ENCODE measurements at regions not wholly inside any gene's neighbourhood (a gene's known extent, or its start where the extent isn't known, plus 50 kb on each side); places are given as distances from the start of the nearest gene placed in this dataset.

DNA sequence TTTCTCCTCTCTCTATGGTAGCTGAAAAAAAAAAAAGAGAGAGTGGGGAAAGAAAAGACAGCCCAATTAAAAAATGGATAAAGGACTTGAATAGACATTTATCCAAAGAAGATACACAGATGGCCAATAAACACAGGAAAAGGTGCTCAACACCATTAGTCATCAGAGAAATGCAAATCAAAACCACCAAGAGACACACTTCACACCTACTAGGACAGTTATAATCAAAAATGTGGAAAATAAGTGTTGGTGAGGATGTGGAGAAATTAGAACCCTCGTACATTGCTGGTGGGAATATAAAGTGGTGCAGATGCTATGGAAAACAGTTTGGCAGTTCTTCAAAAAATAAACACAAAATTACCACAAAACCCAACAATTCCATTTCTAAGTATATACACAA lies 172.4 kb upstream of the GRIN2B start:
- no peak for DNase-seq
- no peak for ATAC-seq

- DNase-seq = no peak
- ATAC-seq = no peak
Measured at GRCh38 chr12:14156606-14157005, 175.2 kb upstream of the GRIN2B start.

DNA sequence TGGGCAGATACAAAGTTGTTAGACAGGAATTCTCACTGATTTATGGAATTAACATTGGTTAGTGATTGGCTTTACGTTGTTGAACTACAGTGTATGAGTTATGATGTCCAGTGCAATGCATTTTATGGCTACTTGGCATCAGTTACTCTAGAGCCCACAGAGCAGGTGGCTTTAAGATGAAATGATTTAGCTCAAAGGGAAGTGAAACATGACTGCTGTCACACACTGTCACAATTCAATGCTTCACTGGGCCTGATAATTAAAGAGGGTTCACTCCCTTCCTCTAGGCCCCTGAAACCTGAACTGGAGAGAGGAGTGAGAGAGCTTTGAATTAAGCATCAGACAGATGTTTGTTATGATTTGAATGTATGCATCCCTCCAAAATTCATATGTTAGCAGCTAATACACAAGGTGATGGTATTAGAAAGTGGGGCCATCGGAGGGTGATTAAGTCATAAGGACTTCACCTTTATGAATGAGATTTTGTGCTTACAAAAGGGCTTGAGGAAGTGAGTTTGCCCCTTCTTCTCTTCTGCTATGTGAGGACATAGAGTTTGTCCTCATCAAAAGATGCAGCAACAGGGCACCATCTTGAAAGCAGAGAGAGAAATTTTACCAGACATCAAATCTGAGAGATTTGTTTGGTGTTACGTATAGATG lies 175.8 kb upstream of the GRIN2B start:
- ATAC-seq = peak; percentile 46
- DNase-seq = no peak

GRCh38 chr12:14164266-14164665 lies 182.9 kb upstream of the GRIN2B start:
- ATAC-seq (no peak), DNase-seq (no peak)

DNA sequence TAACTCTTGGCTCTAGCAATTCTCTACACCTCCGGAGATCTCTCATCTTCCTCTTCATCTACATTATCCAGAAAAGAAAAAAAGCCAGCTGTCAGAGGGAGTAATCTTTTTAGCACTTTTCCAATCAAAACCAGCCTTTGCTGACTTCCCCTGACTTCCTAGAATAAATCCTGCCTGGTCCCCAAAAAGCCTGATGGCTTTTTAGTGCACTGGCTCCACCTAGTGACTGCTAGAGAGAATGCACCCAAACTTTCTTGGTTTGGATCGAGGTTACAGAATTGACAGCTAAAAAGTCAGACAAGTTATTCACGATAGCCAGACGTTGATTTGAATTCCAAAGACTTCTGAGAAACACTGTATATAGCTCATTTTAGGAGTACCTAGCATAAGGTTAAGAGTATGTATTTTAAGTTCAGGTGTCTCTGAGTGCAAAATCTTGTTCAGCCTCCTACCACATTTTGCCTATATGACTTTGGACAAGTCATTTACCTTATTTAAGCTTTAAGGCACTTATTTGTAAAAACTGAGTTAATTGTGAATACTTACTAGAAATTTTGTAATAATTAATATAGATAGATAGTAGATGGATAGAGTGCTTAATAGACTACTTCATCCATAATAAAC lies 185.7 kb upstream of the GRIN2B start:
- no peak for ATAC-seq
- peak; percentile 32 for DNase-seq

- no peak for DNase-seq
Measured at GRCh38 chr12:14169281-14169680, 187.9 kb upstream of the GRIN2B start.

DNA sequence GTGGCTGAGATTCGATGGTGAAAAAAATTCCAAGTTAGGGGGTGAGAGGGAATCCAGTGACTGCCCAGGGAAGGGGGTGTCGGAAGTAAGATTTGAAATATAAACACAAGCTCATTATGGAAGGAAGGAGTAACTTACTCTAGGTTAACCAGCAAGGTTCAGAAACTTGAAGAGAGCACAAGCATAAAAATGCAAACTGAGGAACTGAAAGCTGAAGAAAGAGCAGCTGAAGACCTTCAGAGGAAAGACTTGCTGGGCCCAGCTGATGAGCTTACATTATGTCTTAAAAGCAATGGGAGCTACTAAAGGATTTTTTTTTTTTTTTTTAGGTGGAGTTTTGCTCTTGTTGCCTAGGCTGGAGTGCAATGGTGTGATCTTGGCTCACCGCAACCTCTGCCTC lies 189.7 kb upstream of the GRIN2B start:
- ATAC-seq = no peak
- DNase-seq = no peak

More at GRCh38 chr12:14169281-14169680, 187.9 kb upstream of the GRIN2B start:
- ATAC-seq = no peak

DNA sequence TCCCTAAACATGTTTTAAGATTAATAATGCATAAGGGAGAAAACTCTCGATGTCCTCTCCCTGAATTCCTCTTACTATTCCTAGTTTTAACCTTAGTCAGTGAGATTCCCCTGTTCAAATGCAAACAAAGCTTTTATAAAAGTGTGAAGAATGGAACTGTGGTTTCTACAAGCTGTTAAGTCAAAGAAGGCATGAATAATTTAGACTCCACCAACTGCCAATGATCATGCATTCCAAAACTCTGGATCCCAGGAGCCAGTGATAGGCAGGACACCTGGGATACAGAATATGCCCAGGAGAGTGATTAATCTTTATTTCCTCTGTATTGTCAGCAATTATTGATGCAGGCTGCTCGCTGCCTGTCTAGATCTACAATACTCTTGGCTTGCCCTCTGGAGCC lies 190.3 kb upstream of the ATF7IP start:
- ATAC-seq (no peak), DNase-seq (no peak)

- no peak for ATAC-seq
- peak; percentile 16 for DNase-seq
Measured at GRCh38 chr12:14185427-14186192, 179.9 kb upstream of the ATF7IP start.

- no peak for ATAC-seq
- DNase-seq = no peak
Measured at GRCh38 chr12:14186193-14186502, 179.3 kb upstream of the ATF7IP start.

GRCh38 chr12:14187002-14187401 lies 178.5 kb upstream of the ATF7IP start:
- no peak for DNase-seq

DNA sequence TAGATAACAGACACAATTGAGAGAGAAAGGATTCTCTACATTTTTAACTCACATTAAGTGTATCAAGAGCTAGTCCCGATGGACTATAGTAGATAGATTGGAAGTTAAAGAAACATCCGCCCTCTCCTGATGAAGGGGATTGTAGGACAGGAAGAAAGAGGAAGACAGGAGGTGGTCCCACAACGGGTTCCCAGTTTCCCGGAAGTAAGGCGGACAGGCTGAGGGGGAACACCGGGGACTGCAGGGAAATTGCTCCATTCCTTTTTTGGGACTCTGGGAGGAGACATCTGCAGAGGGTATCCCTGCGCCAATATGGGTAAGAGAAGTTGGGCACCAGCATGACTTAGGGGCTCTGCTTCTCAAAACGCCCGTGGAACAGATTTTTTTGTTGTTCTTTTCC lies 177.5 kb upstream of the ATF7IP start:
- ATAC-seq (no peak), DNase-seq (no peak)

More at GRCh38 chr12:14187002-14187401, 178.5 kb upstream of the ATF7IP start:
- no peak for ATAC-seq

- DNase-seq = no peak
Measured at GRCh38 chr12:14188744-14189143, 176.7 kb upstream of the ATF7IP start.

DNA sequence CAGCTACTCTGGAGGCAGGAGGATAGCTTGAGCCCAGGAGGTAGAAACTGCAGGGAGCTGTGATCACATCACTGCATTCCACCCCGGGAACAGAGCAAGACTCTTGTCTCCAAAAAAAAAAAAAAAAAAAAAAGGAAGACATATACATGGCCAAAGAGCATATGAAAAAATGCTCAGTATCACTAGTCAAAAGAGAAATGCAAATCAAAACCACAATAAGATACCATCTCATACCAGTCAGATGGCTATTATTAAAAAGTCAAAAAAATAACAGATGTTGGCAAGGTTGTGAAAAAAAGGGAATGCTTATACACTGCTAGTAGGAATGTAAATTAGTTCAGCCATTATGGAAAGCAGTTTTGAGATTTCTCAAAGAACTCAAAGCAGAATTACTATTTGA lies 174.8 kb upstream of the ATF7IP start:
- no peak for DNase-seq
- ATAC-seq = no peak

More at GRCh38 chr12:14188744-14189143, 176.7 kb upstream of the ATF7IP start:
- no peak for ATAC-seq

- ATAC-seq (no peak), DNase-seq (no peak)
Measured at GRCh38 chr12:14191612-14192011, 173.9 kb upstream of the ATF7IP start.

GRCh38 chr12:14193639-14194038 lies 171.8 kb upstream of the ATF7IP start:
- no peak for DNase-seq
- ATAC-seq = no peak

GRCh38 chr12:14194572-14194971 lies 170.9 kb upstream of the ATF7IP start:
- no peak for ATAC-seq
- no peak for DNase-seq

DNA sequence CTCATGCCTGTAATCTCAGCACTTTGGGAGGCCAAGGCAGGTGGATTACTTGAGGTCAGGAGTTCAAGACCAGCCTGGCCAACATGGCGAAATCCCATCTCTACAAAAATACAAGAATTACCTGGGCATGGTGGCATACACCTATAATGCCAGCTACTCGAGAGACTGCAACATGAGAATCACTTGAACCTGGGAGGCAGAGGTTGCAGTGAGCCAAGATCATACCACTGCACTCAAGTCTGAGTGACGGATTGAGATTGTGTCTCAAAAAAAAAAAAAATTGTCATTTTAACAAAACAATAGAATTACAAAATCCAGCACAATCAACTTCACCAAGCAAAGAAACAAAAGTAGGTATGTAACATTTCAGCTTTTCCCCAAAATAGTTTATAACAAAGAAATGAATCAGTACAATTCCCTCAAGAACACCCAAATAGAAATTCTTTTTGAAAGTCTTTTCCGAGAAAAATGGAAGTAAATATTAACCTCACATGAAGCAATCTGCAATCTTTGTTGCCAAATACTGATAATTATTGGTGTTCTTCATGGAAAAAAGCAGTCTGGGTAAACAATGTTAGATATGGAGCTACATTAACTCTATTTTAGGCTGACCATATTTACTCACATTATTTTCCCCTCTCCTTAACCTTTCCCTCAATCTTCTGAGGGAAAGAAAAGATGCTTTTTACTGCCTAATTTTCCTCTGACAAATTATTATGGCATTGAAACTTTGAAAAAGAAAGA lies 165.9 kb upstream of the ATF7IP start:
- DNase-seq (no peak), ATAC-seq (no peak)

- DNase-seq = no peak
- no peak for ATAC-seq
Measured at GRCh38 chr12:14200598-14200997, 164.9 kb upstream of the ATF7IP start.

GRCh38 chr12:14201291-14201690 lies 164.2 kb upstream of the ATF7IP start:
- DNase-seq (no peak), ATAC-seq (no peak)

GRCh38 chr12:14207905-14208551 lies 157.5 kb upstream of the ATF7IP start:
- no peak for ATAC-seq
- DNase-seq = no peak

GRCh38 chr12:14211947-14212387 lies 153.5 kb upstream of the ATF7IP start:
- no peak for ATAC-seq
- DNase-seq = no peak

Data from stimulated activated naive CD8-positive, alpha-beta T cell treated with anti-CD3 and anti-CD28 coated beads, Interleukin-15, Interleukin-2, amounts not matched to agents 100 U/mL and 50 U/mL, for 24 hours (primary cell).